ENCODE measurements at regions not wholly inside any gene's neighbourhood (a gene's known extent, or its start where the extent isn't known, plus 50 kb on each side); places are given as distances from the start of the nearest gene placed in this dataset.

GRCh38 chr1:172893146-172893841, 157.4 kb downstream of the TNFSF18 start:
- Histone ChIP-seq H4K20me1 (ENCODE audit: insufficient read depth, low read length) (no peaks in the 10 kb centered on the region), H3K9me3 (ENCODE audit: low read length) (no peaks in the 10 kb centered on the region), H3K27ac (ENCODE audit: low read depth, low read length, poor library complexity, severe bottlenecking) (no peak overlapping the region), H3K4me2 (ENCODE audit: low read length) (no peak overlapping the region), H3K9ac (ENCODE audit: low read length) (no peak overlapping the region), H3K79me2 (ENCODE audit: insufficient read depth, low read length) (no peaks in the 10 kb centered on the region), H2AFZ (ENCODE audit: low read length) (no peak overlapping the region), H3K36me3 (ENCODE audit: insufficient read depth, low read length) (no peaks in the 10 kb centered on the region), H3K27me3 (ENCODE audit: insufficient read depth, low read length) (no peaks in the 10 kb centered on the region), H3K9me2 (ENCODE audit: low read depth, low read length) (no peaks in the 10 kb centered on the region), H3F3A (ENCODE audit: insufficient read depth, low read length) (no peaks in the 10 kb centered on the region), H3K4me3 (ENCODE audit: low read depth, low read length, poor library complexity, severe bottlenecking) (no peak overlapping the region), H3K4me1 (ENCODE audit: insufficient read depth, low read length, severe bottlenecking) (no peaks in the 10 kb centered on the region)
- TF ChIP-seq, protein P1, sequence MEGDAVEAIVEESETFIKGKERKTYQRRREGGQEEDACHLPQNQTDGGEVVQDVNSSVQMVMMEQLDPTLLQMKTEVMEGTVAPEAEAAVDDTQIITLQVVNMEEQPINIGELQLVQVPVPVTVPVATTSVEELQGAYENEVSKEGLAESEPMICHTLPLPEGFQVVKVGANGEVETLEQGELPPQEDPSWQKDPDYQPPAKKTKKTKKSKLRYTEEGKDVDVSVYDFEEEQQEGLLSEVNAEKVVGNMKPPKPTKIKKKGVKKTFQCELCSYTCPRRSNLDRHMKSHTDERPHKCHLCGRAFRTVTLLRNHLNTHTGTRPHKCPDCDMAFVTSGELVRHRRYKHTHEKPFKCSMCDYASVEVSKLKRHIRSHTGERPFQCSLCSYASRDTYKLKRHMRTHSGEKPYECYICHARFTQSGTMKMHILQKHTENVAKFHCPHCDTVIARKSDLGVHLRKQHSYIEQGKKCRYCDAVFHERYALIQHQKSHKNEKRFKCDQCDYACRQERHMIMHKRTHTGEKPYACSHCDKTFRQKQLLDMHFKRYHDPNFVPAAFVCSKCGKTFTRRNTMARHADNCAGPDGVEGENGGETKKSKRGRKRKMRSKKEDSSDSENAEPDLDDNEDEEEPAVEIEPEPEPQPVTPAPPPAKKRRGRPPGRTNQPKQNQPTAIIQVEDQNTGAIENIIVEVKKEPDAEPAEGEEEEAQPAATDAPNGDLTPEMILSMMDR (IDR thresholded peaks at IDR 0.05; ENCODE audit: low read length): no peak
- TF ChIP-seq EZH2 (IDR thresholded peaks at IDR 0.05; ENCODE audit: borderline replicate concordance, low read length): no peak

DNA sequence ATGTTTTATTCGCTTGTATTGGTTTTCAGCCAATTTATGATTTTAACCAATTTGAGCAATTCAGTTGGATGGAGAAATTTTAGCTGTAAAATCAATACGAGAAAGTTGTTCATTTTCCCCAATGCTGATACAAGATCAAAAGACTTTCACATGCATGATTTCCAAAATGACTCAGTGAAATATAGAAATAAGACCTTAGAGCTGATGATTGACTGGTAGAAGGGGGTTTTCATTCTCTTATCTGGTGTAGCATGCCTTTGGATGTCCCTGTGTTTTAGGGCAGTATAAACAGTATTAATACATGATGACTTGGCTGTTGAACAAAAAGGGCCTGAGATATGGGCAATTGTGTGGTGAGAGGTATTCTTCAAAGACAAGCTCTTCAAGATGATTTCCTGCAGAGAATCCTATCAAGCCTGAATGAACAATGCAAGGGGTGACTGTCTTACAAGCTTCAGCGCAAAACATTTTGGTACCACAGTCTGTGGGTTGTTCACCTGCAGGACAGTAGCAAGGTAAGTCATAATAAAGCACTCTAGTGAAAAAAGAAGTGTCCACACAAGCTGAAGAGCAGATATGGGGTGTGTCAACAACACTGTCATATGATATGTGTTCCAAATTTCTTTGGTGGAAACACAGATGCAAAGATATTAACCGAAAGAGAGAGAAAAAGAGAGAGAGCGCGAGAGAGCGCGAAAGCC, 156.2 kb downstream of the TNFSF18 start:
- no peaks in the 10 kb centered on the region for H3K9me3 ChIP-seq (ENCODE audit: low read length)
- no peaks in the 10 kb centered on the region for H3K79me2 ChIP-seq (ENCODE audit: insufficient read depth, low read length)
- H3K9me2 ChIP-seq (ENCODE audit: low read depth, low read length): no peaks in the 10 kb centered on the region
- H2AFZ ChIP-seq (ENCODE audit: low read length): no peak overlapping the region
- H3K4me3 ChIP-seq (ENCODE audit: low read depth, low read length, poor library complexity, severe bottlenecking): no peak overlapping the region
- no peak overlapping the region for H3K27ac ChIP-seq (ENCODE audit: low read depth, low read length, poor library complexity, severe bottlenecking)
- no peaks in the 10 kb centered on the region for H3F3A ChIP-seq (ENCODE audit: insufficient read depth, low read length)
- no peaks in the 10 kb centered on the region for H4K20me1 ChIP-seq (ENCODE audit: insufficient read depth, low read length)
- H3K9ac ChIP-seq (ENCODE audit: low read length): no peak overlapping the region
- H3K36me3 ChIP-seq (ENCODE audit: insufficient read depth, low read length): no peaks in the 10 kb centered on the region
- TF ChIP-seq EZH2 (IDR thresholded peaks at IDR 0.05; ENCODE audit: borderline replicate concordance, low read length): no peak
- no peak overlapping the region for H3K4me2 ChIP-seq (ENCODE audit: low read length)
- no peaks in the 10 kb centered on the region for H3K27me3 ChIP-seq (ENCODE audit: insufficient read depth, low read length)
- H3K4me1 ChIP-seq (ENCODE audit: insufficient read depth, low read length, severe bottlenecking): no peaks in the 10 kb centered on the region

DNA sequence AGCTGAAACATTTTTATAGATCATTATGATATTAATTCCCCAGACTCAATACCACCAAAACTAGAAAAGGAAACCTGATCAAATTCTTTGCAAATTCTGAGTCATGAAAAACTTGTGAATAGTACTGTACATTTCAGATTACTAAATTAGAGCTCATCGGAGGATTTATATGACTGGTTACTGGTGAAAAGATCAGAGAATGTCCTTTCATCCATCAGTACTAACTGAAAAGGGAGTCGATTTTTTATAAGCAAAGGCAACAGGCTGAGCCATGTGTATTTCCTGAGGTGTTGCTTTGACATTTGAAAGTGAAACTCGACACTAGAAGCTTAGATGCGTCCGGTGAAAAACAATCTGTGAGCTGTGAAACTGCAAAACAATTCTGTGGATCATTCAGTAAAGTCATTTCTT, 155.7 kb downstream of the TNFSF18 start:
- Histone ChIP-seq H3K9me3 (ENCODE audit: low read length) (no peaks in the 10 kb centered on the region), H3K9ac (ENCODE audit: low read length) (no peak overlapping the region), H4K20me1 (ENCODE audit: insufficient read depth, low read length) (no peaks in the 10 kb centered on the region), H3K9me2 (ENCODE audit: low read depth, low read length) (no peaks in the 10 kb centered on the region), H3F3A (ENCODE audit: insufficient read depth, low read length) (no peaks in the 10 kb centered on the region), H3K79me2 (ENCODE audit: insufficient read depth, low read length) (no peaks in the 10 kb centered on the region), H2AFZ (ENCODE audit: low read length) (no peak overlapping the region), H3K27ac (ENCODE audit: low read depth, low read length, poor library complexity, severe bottlenecking) (no peak overlapping the region), H3K4me2 (ENCODE audit: low read length) (no peak overlapping the region), H3K36me3 (ENCODE audit: insufficient read depth, low read length) (no peaks in the 10 kb centered on the region), H3K27me3 (ENCODE audit: insufficient read depth, low read length) (no peaks in the 10 kb centered on the region), H3K4me1 (ENCODE audit: insufficient read depth, low read length, severe bottlenecking) (no peaks in the 10 kb centered on the region), H3K4me3 (ENCODE audit: low read depth, low read length, poor library complexity, severe bottlenecking) (no peak overlapping the region)
- TF ChIP-seq EZH2 (IDR thresholded peaks at IDR 0.05; ENCODE audit: borderline replicate concordance, low read length): no peak
- TF ChIP-seq, protein P1 (IDR thresholded peaks at IDR 0.05; ENCODE audit: low read length): no peak
